CD4-positive, alpha-beta T cell treated with Interleukin-15 for 4 hours (primary cell): ENCODE measurements at regions not wholly inside any gene's neighbourhood (a gene's known extent, or its start where the extent isn't known, plus 50 kb on each side); places are given as distances from the start of the nearest gene placed in this dataset.
"Not testable (repeated sequence)": the region's sequence is repeated elsewhere in the genome, so short reads cannot be mapped to it uniquely, and the experiment has no call there.

ENCODE experiments used
- DNase-seq: peaks from one replicate; pipeline ENCODE4 v3.0.0-alpha.2; 2020; ENCODE audit warnings: low spot score

GRCh38 chr5:50343715-50344114, 97.4 kb downstream of the EMB start:
- no peak for DNase-seq

DNA sequence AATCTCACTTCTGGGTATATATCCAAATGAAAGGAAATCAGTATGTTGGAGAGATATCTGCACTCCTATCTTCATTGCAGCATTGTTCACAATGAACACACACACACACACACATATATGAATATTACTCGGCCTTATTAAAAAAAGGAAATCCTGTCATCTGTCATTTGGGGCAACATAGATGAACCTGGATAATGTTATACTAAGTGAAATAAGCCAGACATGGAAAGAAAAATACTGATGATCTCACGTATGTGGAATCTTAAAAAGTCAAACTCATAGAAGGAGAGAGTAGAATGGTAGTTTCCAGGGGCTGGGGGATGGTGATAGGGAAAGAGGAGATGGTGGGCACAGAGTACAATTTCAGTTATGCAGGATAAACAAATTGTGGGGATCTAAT, 100.3 kb downstream of the EMB start:
- no peak for DNase-seq

- not testable (repeated sequence) for DNase-seq
These were observed 110.5 kb downstream of the EMB start for GRCh38 chr5:50330633-50331032.

DNA sequence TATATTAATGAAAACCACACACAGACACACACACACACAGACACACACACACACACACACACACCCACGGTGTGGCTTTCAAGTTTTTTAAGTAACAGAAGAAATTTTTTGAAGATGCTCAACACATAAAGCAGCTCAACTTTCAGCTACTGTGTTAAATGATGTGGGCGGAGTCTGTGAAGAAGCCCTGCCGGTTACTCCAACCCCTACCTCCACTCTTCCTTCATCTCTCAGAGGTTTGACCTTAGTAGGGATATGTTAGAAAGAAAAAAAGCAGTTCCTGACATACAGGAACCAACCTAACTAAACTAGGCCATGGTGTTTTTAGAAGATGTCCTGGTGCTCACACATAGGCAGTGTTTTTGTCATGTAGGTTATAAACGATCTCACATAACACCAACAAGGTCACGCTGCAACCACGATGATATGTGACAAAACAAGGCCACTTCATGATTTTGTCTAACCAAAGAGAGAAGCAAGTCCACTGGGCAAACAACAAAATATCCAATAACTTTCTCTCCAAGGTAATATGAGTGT, 112.8 kb downstream of the EMB start:
- peak; percentile 6 for DNase-seq

DNA sequence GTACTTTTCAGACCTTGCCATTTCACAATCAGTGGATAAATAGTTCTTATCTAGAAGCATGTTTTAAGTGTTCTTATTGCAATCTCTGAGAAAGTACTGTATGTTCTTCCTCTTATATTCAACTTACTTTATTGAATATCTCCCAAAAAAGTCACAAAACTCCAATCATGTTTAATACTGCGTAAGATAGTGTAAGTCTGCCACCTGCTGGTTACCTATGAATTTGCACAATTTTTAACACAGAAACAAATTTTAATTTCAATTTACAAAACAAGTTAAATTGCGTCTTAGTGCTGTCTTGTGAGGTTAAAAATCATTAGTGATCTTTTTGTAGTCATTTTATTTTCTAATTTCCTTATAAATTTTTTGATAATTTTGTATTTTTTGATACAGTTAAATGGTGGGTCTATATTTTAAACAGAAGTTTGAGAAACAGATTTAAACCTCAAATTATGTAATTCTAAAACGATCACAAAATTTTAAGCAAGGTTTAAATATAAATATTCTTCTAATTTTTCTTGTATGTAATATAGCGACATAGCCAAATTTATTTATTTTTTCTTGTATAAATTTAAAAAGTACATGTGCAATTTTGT, 115.8 kb downstream of the EMB start:
- DNase-seq = peak; percentile 32

- no peak for DNase-seq
These were observed 120.8 kb downstream of the EMB start for GRCh38 chr5:50320131-50320749.

DNA sequence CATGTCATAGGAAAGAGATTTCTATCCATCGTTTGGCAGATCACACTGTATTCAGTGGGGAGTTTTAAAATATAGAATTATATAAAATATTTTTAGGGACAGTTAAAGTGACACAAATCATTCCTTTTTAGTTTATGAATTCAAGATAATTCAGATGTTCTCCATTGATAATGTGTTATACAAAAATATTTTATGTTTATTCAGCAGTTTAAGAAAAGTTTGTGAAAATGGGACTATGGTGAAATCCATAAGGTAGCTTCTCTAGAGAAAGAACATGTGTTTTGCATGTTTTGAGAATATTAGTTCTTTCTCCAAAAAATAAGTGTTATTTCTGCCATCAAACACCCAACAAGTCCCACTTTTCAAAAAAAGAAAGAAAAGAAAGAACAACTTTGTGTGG, 122.9 kb downstream of the EMB start:
- no peak for DNase-seq

- not testable (repeated sequence) for DNase-seq
These were observed 134.6 kb downstream of the EMB start for GRCh38 chr5:50306488-50306887.

GRCh38 chr5:50302815-50303490, 138.1 kb downstream of the EMB start:
- no peak for DNase-seq

GRCh38 chr5:50301756-50302155, 139.3 kb downstream of the EMB start:
- DNase-seq = no peak

DNA sequence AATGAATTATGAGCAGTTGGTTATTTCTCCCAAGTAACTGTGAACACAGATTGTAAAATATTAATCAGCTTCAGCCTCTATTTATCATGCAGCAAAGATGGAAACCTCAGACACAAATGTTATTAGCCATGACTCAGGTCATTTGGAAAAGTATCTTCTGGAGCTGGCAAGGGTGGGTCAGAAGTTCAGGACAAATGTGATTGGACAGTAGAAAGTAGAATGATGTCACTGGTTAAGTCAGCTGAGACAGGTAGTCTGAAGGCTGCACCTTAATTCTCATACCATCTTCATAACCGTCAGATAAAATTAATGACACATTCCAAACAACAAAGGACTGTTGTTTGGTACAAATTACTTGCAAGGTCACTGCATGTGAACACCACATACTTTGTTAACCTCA, 140.2 kb downstream of the EMB start:
- DNase-seq = no peak

GRCh38 chr5:50299896-50300295, 141.2 kb downstream of the EMB start:
- DNase-seq = no peak

GRCh38 chr5:50292735-50293394, 148.2 kb downstream of the EMB start:
- DNase-seq = no peak

DNA sequence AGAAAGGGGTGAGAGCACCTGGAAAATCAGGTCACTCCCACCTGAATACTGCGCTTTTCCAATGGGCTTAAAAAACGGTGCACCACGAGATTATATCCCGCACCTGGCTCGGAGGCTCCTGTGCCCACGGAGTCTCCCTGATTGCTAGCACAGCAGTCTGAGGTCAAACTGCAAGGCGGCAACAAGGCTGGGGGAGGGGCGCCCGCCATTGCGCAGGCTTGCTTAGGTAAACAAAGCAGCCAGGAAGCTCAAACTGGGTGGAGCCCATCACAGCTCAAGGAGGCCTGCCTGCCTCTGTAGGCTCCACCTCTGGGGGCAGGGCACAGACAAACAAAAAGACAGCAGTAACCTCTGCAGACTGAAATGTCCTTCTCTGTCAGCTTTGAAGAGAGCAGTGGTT, 160.6 kb downstream of the EMB start:
- DNase-seq = not testable (repeated sequence)
